ENCODE measurements at regions not wholly inside any gene's neighbourhood (a gene's known extent, or its start where the extent isn't known, plus 50 kb on each side); places are given as distances from the start of the nearest gene placed in this dataset.
A peak's percentile ranks its signal among the peaks of the same experiment; 100 is the strongest.

- 58 to 77% methylated on average over 6 to 7 of the region's 7 CpGs for WGBS, 2 experiments (ENCODE audit: low coverage in 1 of 2, low lambda C conversion rate in 2 of 2, missing lambda C conversion rate in 2 of 2)
- H3K9me3 ChIP-seq (ENCODE audit: low read depth), result no peaks in the 10 kb centered on the region
- no peaks in the 10 kb centered on the region for H3K36me3 ChIP-seq (ENCODE audit: low read depth)
- H3K9ac ChIP-seq, result no peak overlapping the region
- H4K20me1 ChIP-seq (ENCODE audit: insufficient read depth), result no peaks in the 10 kb centered on the region
- H3K4me1 ChIP-seq (ENCODE audit: insufficient read depth), result no peaks in the 10 kb centered on the region
- in situ Hi-C loops (cut with MboI), result no loop called here
- H3F3A ChIP-seq (ENCODE audit: insufficient read depth), result no peaks in the 10 kb centered on the region
- H3K4me3 ChIP-seq, result no peak overlapping the region
- H3K27ac ChIP-seq, result no peak overlapping the region
- TF ChIP-seq EZH2phosphoT487 (IDR thresholded peaks at IDR 0.05; ENCODE audit: insufficient read depth, low read depth), result no peak
- TF ChIP-seq EZH2 (IDR thresholded peaks at IDR 0.05; ENCODE audit: insufficient read depth, poor library complexity, severe bottlenecking), result no peak
- no peak for DNase-seq
- no peaks in the 10 kb centered on the region for H3K79me2 ChIP-seq (ENCODE audit: insufficient read depth)
- H3K9me2 ChIP-seq (ENCODE audit: insufficient read depth), result no peaks in the 10 kb centered on the region
- H3K27me3 ChIP-seq (replicated peaks; ENCODE audit: insufficient read depth), result no peaks in the 10 kb centered on the region
- H2AFZ ChIP-seq, result no peak overlapping the region
- H3K4me2 ChIP-seq (ENCODE audit: unreplicated experiment), result no peak overlapping the region
Observed at GRCh38 chr6:79861023-79861422, 86.3 kb downstream of the ELOVL4 start.

- in situ Hi-C loops (cut with MboI), result no loop called here
- Histone ChIP-seq H2AFZ (no peak overlapping the region), H3K4me3 (no peak overlapping the region), H3K4me1 (ENCODE audit: insufficient read depth) (no peaks in the 10 kb centered on the region), H3K9ac (no peak overlapping the region), H3K27me3 (replicated peaks; ENCODE audit: insufficient read depth) (no peaks in the 10 kb centered on the region), H3K9me2 (ENCODE audit: insufficient read depth) (no peaks in the 10 kb centered on the region), H4K20me1 (ENCODE audit: insufficient read depth) (no peaks in the 10 kb centered on the region), H3K4me2 (ENCODE audit: unreplicated experiment) (no peak overlapping the region), H3K27ac (no peak overlapping the region), H3K79me2 (ENCODE audit: insufficient read depth) (no peaks in the 10 kb centered on the region), H3K36me3 (ENCODE audit: low read depth) (no peaks in the 10 kb centered on the region), H3F3A (ENCODE audit: insufficient read depth) (no peaks in the 10 kb centered on the region), H3K9me3 (ENCODE audit: low read depth) (no peaks in the 10 kb centered on the region)
- WGBS, 2 experiments (ENCODE audit: low coverage in 1 of 2, low lambda C conversion rate in 2 of 2, missing lambda C conversion rate in 2 of 2), result 0 to 3% methylated on average over 1 of the region's 1 CpG
- DNase-seq, result no peak
- TF ChIP-seq EZH2 (IDR thresholded peaks at IDR 0.05; ENCODE audit: insufficient read depth, poor library complexity, severe bottlenecking), result no peak
- TF ChIP-seq EZH2phosphoT487 (IDR thresholded peaks at IDR 0.05; ENCODE audit: insufficient read depth, low read depth), result no peak
Observed at GRCh38 chr6:79847426-79847825, 99.9 kb downstream of the ELOVL4 start.

- no peak for TF ChIP-seq EZH2 (IDR thresholded peaks at IDR 0.05; ENCODE audit: insufficient read depth, poor library complexity, severe bottlenecking)
- TF ChIP-seq EZH2phosphoT487 (IDR thresholded peaks at IDR 0.05; ENCODE audit: insufficient read depth, low read depth), result no peak
- in situ Hi-C loops (cut with MboI), result no loop called here
- Histone ChIP-seq H3K9me2 (ENCODE audit: insufficient read depth) (no peaks in the 10 kb centered on the region), H3K27ac (no peak overlapping the region), H3K4me2 (ENCODE audit: unreplicated experiment) (no peak overlapping the region), H3K36me3 (ENCODE audit: low read depth) (no peaks in the 10 kb centered on the region), H3K9me3 (ENCODE audit: low read depth) (no peaks in the 10 kb centered on the region), H3K4me3 (no peak overlapping the region), H3K9ac (no peak overlapping the region), H3F3A (ENCODE audit: insufficient read depth) (no peaks in the 10 kb centered on the region), H3K79me2 (ENCODE audit: insufficient read depth) (no peaks in the 10 kb centered on the region), H4K20me1 (ENCODE audit: insufficient read depth) (no peaks in the 10 kb centered on the region), H2AFZ (no peak overlapping the region), H3K27me3 (replicated peaks; ENCODE audit: insufficient read depth) (no peaks in the 10 kb centered on the region), H3K4me1 (ENCODE audit: insufficient read depth) (no peaks in the 10 kb centered on the region)
- 45 to 46% methylated on average over 3 of the region's 3 CpGs for WGBS, 2 experiments (ENCODE audit: low coverage in 1 of 2, low lambda C conversion rate in 2 of 2, missing lambda C conversion rate in 2 of 2)
- DNase-seq, result no peak
Observed at GRCh38 chr6:79842376-79843040, 104.8 kb downstream of the ELOVL4 start.

- peak; percentile 24 for DNase-seq
- Histone ChIP-seq H3F3A (ENCODE audit: insufficient read depth) (no peaks in the 10 kb centered on the region), H4K20me1 (ENCODE audit: insufficient read depth) (no peaks in the 10 kb centered on the region), H3K4me1 (ENCODE audit: insufficient read depth) (no peaks in the 10 kb centered on the region), H3K36me3 (ENCODE audit: low read depth) (no peaks in the 10 kb centered on the region), H3K9me2 (ENCODE audit: insufficient read depth) (no peaks in the 10 kb centered on the region), H3K79me2 (ENCODE audit: insufficient read depth) (no peaks in the 10 kb centered on the region), H3K4me3 (no peak overlapping the region), H3K27me3 (replicated peaks; ENCODE audit: insufficient read depth) (no peaks in the 10 kb centered on the region), H3K9me3 (ENCODE audit: low read depth) (no peaks in the 10 kb centered on the region), H3K9ac (no peak overlapping the region), H2AFZ (no peak overlapping the region), H3K4me2 (ENCODE audit: unreplicated experiment) (no peak overlapping the region), H3K27ac (no peak overlapping the region)
- WGBS, 2 experiments (ENCODE audit: low coverage in 1 of 2, low lambda C conversion rate in 2 of 2, missing lambda C conversion rate in 2 of 2), result 21 to 26% methylated on average over 4 of the region's 4 CpGs
- no peak for TF ChIP-seq EZH2phosphoT487 (IDR thresholded peaks at IDR 0.05; ENCODE audit: insufficient read depth, low read depth)
- TF ChIP-seq EZH2 (IDR thresholded peaks at IDR 0.05; ENCODE audit: insufficient read depth, poor library complexity, severe bottlenecking), result no peak
- in situ Hi-C loops (cut with MboI), result no loop called here
Observed at GRCh38 chr6:79841577-79842375, 105.6 kb downstream of the ELOVL4 start.
